Neural cell (in vitro differentiated cells): ENCODE measurements at regions not wholly inside any gene's neighbourhood (a gene's known extent, or its start where the extent isn't known, plus 50 kb on each side); places are given as distances from the start of the nearest gene placed in this dataset.

Source experiments
- H2AFZ ChIP-seq: fragments of 200-600, 300-800 bp; sonication (generic), shearing (Covaris generic); 2 replicates; pipeline ENCODE4 v1.6.0; 2014; ENCODE audit warnings: low read depth, mild to moderate bottlenecking, antibody characterized with exemption, low read length, moderate library complexity
- H3F3A ChIP-seq: fragments of 200-600 bp; shearing (Covaris generic); 2 replicates; pipeline ENCODE4 v1.6.1; 2016; ENCODE audit warnings: mild to moderate bottlenecking, moderate library complexity, mixed read lengths, antibody characterized with exemption, low read length; ENCODE audit not compliant: insufficient read depth, poor library complexity, severe bottlenecking
- H3K27ac ChIP-seq: fragments of 200-600, 300-800 bp; sonication (generic), shearing (Covaris generic); 2 replicates; pipeline ENCODE4 v1.5.1; 2014; ENCODE audit warnings: mild to moderate bottlenecking, low read length, moderate library complexity
- H3K27me3 ChIP-seq: fragments of 300-800, 200-600 bp; sonication (generic), shearing (Covaris generic); 2 replicates; pipeline ENCODE4 v1.6.0; 2014; ENCODE audit warnings: mild to moderate bottlenecking, low read depth, low read length, moderate library complexity; ENCODE audit not compliant: insufficient read depth
- H3K36me3 ChIP-seq: fragments of 300-800, 200-600 bp; sonication (generic), shearing (Covaris generic); 2 replicates; pipeline ENCODE4 v1.5.1; 2014; ENCODE audit warnings: mild to moderate bottlenecking, antibody characterized with exemption, low read length, moderate library complexity; ENCODE audit not compliant: insufficient read depth
- H3K4me2 ChIP-seq: fragments of 300-800, 200-600 bp; sonication (generic), shearing (Covaris generic); 2 replicates; pipeline ENCODE4 v1.6.0; 2014; ENCODE audit warnings: mild to moderate bottlenecking, low read length
- H3K4me3 ChIP-seq: fragments of 300-800, 200-600 bp; sonication (generic), shearing (Covaris generic); 2 replicates; pipeline ENCODE4 v1.5.1; 2014; ENCODE audit warnings: mild to moderate bottlenecking, low read length, moderate library complexity
- H3K79me2 ChIP-seq: fragments of 200-600 bp; shearing (Covaris generic); replicated peaks from 2 replicates; pipeline ENCODE4 v1.6.0; 2014; ENCODE audit warnings: mild to moderate bottlenecking, low read length, moderate library complexity; ENCODE audit not compliant: insufficient read depth
- H3K9ac ChIP-seq: fragments of 300-800, 200-600 bp; sonication (generic), shearing (Covaris generic); 2 replicates; pipeline ENCODE4 v1.6.1; 2016; ENCODE audit warnings: mild to moderate bottlenecking, low read length, mixed read lengths
- H3K9me2 ChIP-seq: fragments of 200-600 bp; shearing (Covaris generic); 2 replicates; pipeline ENCODE4 v1.6.1; 2016; ENCODE audit warnings: mild to moderate bottlenecking, low read length, mixed read lengths; ENCODE audit not compliant: insufficient read depth
- H3K9me3 ChIP-seq: fragments of 200-600, 300-800 bp; sonication (generic), shearing (Covaris generic); 2 replicates; pipeline ENCODE4 v1.6.1; 2016; ENCODE audit warnings: mild to moderate bottlenecking, mixed run types, low read length, moderate library complexity, mixed read lengths
- H4K20me1 ChIP-seq: fragments of 200-600 bp; shearing (Covaris generic); 2 replicates; pipeline ENCODE4 v1.6.1; 2016; ENCODE audit warnings: mild to moderate bottlenecking, mixed run types; ENCODE audit not compliant: insufficient read depth
- EP300 ChIP-seq: fragments of 450-650 bp; conservative IDR thresholded peaks from 2 replicates; pipeline ENCODE4 v1.6.1; 2014; ENCODE audit warnings: antibody characterized with exemption, mild to moderate bottlenecking, moderate library complexity; ENCODE audit not compliant: poor library complexity, severe bottlenecking
- EZH2 ChIP-seq: fragments of 200-600, 300-800 bp; shearing (Covaris generic), sonication (generic); IDR thresholded peaks from 2 replicates; pipeline ENCODE4 v1.6.1; 2014; ENCODE audit warnings: antibody characterized with exemption, low read length, borderline replicate concordance, mild to moderate bottlenecking; ENCODE audit not compliant: insufficient read depth, poor library complexity, severe bottlenecking
- MXI1 ChIP-seq: fragments of 450-650 bp; conservative IDR thresholded peaks from 2 replicates; pipeline ENCODE4 v1.6.1; 2014; ENCODE audit warnings: antibody characterized with exemption, mild to moderate bottlenecking; ENCODE audit not compliant: poor library complexity, severe bottlenecking
- POLR2AphosphoS5 ChIP-seq: IDR thresholded peaks from 2 replicates; pipeline ENCODE4 v1.6.1; 2012
- RAD21 ChIP-seq: fragments of 450-650 bp; conservative IDR thresholded peaks from 2 replicates; pipeline ENCODE4 v1.6.1; 2014; ENCODE audit warnings: antibody characterized with exemption, mild to moderate bottlenecking, moderate library complexity
- SMC3 ChIP-seq: fragments of 450-650 bp; conservative IDR thresholded peaks from 2 replicates; pipeline ENCODE4 v1.6.1; 2014; ENCODE audit warnings: antibody characterized with exemption, mild to moderate bottlenecking, moderate library complexity; ENCODE audit not compliant: poor library complexity
- TAF1 ChIP-seq: IDR thresholded peaks from 2 replicates; pipeline ENCODE4 v1.6.1; 2012; ENCODE audit warnings: low read depth
- TF ChIP-seq, protein P1 (sequence below): fragments of 450-650 bp; IDR thresholded peaks from 2 replicates; pipeline ENCODE4 v1.5.1; 2014; ENCODE audit warnings: antibody characterized with exemption, mild to moderate bottlenecking, moderate library complexity; ENCODE audit not compliant: poor library complexity, severe bottlenecking
- TF ChIP-seq, protein P2 (sequence below): IDR thresholded peaks from 2 replicates; pipeline ENCODE4 v1.6.1; 2012; ENCODE audit warnings: borderline replicate concordance

DNA sequence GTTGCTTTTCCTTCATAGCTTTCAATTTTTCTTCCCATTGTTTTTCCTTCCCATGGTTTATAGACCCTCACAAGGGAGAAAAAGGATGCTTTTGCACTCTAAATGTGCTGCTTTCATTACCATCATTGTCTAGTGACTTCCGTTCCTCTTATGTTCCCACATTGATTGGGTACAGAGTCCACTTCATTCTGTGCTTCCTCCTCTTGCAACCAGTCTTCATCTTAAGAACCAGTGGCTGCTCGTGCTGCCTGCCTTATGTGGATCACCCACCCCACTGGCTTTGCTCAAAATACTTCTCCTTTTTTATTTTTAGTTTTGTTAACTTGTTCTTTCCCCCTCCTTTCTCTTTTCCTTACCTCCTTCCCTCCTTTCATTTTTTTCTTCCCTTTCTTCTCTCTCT lies 76.5 kb upstream of the BOD1L1 start:
- Histone ChIP-seq H3K9me2 (no peaks in the 10 kb centered on the region), H3K27me3 (no peaks in the 10 kb centered on the region), H3K79me2 (no peaks in the 10 kb centered on the region), H3K36me3 (no peaks in the 10 kb centered on the region), H4K20me1 (no peaks in the 10 kb centered on the region), H3K4me2 (no peak overlapping the region), H3F3A (no peaks in the 10 kb centered on the region), H2AFZ (no peak overlapping the region), H3K4me3 (no peak overlapping the region), H3K9me3 (no peaks in the 10 kb centered on the region), H3K27ac (no peak overlapping the region), H3K9ac (no peak overlapping the region)
- no peak for TF ChIP-seq RAD21
- TF ChIP-seq MXI1, result no peak
- TF ChIP-seq SMC3, result no peak
- TF ChIP-seq, protein P1, sequence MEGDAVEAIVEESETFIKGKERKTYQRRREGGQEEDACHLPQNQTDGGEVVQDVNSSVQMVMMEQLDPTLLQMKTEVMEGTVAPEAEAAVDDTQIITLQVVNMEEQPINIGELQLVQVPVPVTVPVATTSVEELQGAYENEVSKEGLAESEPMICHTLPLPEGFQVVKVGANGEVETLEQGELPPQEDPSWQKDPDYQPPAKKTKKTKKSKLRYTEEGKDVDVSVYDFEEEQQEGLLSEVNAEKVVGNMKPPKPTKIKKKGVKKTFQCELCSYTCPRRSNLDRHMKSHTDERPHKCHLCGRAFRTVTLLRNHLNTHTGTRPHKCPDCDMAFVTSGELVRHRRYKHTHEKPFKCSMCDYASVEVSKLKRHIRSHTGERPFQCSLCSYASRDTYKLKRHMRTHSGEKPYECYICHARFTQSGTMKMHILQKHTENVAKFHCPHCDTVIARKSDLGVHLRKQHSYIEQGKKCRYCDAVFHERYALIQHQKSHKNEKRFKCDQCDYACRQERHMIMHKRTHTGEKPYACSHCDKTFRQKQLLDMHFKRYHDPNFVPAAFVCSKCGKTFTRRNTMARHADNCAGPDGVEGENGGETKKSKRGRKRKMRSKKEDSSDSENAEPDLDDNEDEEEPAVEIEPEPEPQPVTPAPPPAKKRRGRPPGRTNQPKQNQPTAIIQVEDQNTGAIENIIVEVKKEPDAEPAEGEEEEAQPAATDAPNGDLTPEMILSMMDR, result no peak
- TF ChIP-seq, protein P2, sequence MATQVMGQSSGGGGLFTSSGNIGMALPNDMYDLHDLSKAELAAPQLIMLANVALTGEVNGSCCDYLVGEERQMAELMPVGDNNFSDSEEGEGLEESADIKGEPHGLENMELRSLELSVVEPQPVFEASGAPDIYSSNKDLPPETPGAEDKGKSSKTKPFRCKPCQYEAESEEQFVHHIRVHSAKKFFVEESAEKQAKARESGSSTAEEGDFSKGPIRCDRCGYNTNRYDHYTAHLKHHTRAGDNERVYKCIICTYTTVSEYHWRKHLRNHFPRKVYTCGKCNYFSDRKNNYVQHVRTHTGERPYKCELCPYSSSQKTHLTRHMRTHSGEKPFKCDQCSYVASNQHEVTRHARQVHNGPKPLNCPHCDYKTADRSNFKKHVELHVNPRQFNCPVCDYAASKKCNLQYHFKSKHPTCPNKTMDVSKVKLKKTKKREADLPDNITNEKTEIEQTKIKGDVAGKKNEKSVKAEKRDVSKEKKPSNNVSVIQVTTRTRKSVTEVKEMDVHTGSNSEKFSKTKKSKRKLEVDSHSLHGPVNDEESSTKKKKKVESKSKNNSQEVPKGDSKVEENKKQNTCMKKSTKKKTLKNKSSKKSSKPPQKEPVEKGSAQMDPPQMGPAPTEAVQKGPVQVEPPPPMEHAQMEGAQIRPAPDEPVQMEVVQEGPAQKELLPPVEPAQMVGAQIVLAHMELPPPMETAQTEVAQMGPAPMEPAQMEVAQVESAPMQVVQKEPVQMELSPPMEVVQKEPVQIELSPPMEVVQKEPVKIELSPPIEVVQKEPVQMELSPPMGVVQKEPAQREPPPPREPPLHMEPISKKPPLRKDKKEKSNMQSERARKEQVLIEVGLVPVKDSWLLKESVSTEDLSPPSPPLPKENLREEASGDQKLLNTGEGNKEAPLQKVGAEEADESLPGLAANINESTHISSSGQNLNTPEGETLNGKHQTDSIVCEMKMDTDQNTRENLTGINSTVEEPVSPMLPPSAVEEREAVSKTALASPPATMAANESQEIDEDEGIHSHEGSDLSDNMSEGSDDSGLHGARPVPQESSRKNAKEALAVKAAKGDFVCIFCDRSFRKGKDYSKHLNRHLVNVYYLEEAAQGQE, result no peak
- TF ChIP-seq EP300, result no peak
- TF ChIP-seq POLR2AphosphoS5, result no peak
- TF ChIP-seq EZH2, result no peak
- no peak for TF ChIP-seq TAF1

DNA sequence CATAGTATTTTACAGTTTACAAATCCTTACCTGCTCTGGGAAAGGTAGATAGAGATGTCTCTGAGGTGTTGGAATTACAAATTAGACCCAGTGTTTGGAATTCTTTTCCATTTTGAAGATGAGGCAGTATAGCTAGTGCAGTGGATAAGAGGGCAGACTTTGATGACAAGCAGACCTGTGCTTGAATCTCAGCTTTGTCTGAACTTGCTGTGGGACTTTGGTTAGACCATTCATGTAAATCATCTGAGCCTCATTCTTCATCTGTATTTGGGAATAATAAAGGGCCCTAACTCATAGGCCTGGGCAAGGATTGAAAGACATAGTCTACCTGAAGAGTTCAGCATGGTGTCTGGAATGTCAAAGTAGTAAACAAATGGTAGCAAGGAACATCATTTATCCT lies 77.2 kb upstream of the BOD1L1 start:
- no peak overlapping the region for H3K4me3 ChIP-seq
- H3K79me2 ChIP-seq, result no peaks in the 10 kb centered on the region
- no peaks in the 10 kb centered on the region for H3K27me3 ChIP-seq
- no peak overlapping the region for H2AFZ ChIP-seq
- no peaks in the 10 kb centered on the region for H3K36me3 ChIP-seq
- no peak overlapping the region for H3K9ac ChIP-seq
- no peaks in the 10 kb centered on the region for H3F3A ChIP-seq
- H3K4me2 ChIP-seq, result no peak overlapping the region
- H3K9me3 ChIP-seq, result no peaks in the 10 kb centered on the region
- TF ChIP-seq SMC3 (no peak), TAF1 (no peak)
- H3K27ac ChIP-seq, result no peak overlapping the region
- H3K9me2 ChIP-seq, result no peaks in the 10 kb centered on the region
- no peaks in the 10 kb centered on the region for H4K20me1 ChIP-seq

DNA sequence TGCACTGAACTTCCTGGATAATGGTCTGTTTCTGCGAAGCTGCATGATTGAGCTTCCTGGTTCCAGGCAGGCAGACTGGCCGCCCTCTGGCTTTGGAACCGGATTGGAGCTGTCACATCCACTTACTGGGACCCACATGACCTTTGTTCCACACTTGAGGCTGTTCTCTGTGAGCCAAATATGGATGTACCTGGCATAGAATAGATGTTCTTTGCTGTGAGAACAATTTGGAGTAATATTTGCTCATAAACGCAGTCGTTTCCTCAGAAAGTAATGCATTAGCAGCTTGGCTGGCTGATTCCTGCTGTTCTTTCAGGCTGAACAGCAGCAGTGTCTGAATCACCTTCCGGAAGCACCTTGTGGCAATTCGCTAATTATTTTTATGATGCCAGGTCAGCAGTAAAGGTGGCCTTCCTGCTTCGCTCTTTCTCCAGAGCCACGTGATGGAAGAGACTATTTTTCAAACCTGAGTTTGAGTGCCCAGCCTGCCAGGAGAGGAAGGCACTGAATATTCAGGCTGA lies 78.1 kb upstream of the BOD1L1 start:
- Histone ChIP-seq H3K9me3 (no peaks in the 10 kb centered on the region), H3K36me3 (no peaks in the 10 kb centered on the region), H3K9ac (peak overlapping the region; percentile 18), H3K27ac (peak overlapping the region; percentile 44), H4K20me1 (no peaks in the 10 kb centered on the region), H3K9me2 (no peaks in the 10 kb centered on the region), H3F3A (no peaks in the 10 kb centered on the region), H3K4me3 (no peak overlapping the region), H2AFZ (no peak overlapping the region), H3K4me2 (no peak overlapping the region), H3K79me2 (no peaks in the 10 kb centered on the region), H3K27me3 (no peaks in the 10 kb centered on the region)
- TF ChIP-seq POLR2AphosphoS5, result peak; percentile 9
- no peak for TF ChIP-seq TAF1
